NB4 (cell line): ENCODE measurements at regions not wholly inside any gene's neighbourhood (a gene's known extent, or its start where the extent isn't known, plus 50 kb on each side); places are given as distances from the start of the nearest gene placed in this dataset.
"Not testable (repeated sequence)": the region's sequence is repeated elsewhere in the genome, so short reads cannot be mapped to it uniquely, and the experiment has no call there.

Source experiments
- CTCF ChIP-seq: IDR thresholded peaks from one replicate; pipeline ENCODE4 v1.5.1; 2012; ENCODE audit warnings: low read depth, low read length
- POLR2A ChIP-seq: IDR thresholded peaks from 2 replicates; pipeline ENCODE4 v1.6.1; 2011; ENCODE audit warnings: mild to moderate bottlenecking; ENCODE audit not compliant: insufficient read length; ENCODE audit errors: extremely low read depth

GRCh38 chr10:46154683-46155082 is 108.6 kb upstream of the MSMB start:
- TF ChIP-seq POLR2A, CTCF: not testable (repeated sequence)
